ENCODE measurements at regions not wholly inside any gene's neighbourhood (a gene's known extent, or its start where the extent isn't known, plus 50 kb on each side); places are given as distances from the start of the nearest gene placed in this dataset.

DNA sequence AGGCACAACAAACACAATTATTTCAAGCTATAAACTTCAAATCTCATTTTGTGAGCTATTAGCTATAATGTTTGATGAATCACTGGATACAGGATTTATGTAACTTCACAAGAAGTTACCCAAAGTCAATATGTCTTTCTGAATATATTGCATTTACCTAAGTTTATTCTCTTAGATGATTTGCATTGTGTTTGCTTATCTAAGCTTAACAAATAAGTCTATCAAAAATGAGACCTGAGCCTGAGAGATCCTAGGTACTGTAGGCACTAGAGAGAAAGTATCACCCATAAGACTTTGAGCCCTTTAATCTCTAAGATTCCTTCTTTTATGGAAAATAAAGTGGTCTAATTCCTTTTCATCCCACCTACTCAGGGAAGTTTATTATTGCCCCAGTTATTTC lies 178.2 kb downstream of the NAF1 start:
- DNase-seq (no peak), ATAC-seq (no peak)
- Histone ChIP-seq H3K4me1 (no peaks in the 10 kb centered on the region), H3K4me3 (no peak overlapping the region), H3K27me3 (ENCODE audit: insufficient read depth in 3 of 3, low read length in 2 of 3) (peaks cover 0 to 2% (median 0%) of the 10 kb centered on the region in 3 donors), H3K27ac (no peak overlapping the region), H3K9me3 (no peaks in the 10 kb centered on the region), H3K36me3 (ENCODE audit: insufficient read depth in 1 of 2, low read depth in 1 of 2) (no peaks in the 10 kb centered on the region)
- TF ChIP-seq, protein P1, sequence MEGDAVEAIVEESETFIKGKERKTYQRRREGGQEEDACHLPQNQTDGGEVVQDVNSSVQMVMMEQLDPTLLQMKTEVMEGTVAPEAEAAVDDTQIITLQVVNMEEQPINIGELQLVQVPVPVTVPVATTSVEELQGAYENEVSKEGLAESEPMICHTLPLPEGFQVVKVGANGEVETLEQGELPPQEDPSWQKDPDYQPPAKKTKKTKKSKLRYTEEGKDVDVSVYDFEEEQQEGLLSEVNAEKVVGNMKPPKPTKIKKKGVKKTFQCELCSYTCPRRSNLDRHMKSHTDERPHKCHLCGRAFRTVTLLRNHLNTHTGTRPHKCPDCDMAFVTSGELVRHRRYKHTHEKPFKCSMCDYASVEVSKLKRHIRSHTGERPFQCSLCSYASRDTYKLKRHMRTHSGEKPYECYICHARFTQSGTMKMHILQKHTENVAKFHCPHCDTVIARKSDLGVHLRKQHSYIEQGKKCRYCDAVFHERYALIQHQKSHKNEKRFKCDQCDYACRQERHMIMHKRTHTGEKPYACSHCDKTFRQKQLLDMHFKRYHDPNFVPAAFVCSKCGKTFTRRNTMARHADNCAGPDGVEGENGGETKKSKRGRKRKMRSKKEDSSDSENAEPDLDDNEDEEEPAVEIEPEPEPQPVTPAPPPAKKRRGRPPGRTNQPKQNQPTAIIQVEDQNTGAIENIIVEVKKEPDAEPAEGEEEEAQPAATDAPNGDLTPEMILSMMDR (IDR thresholded peaks at IDR 0.05): no peak
- intact Hi-C loops (cut with DNase I): no loop called here

DNA sequence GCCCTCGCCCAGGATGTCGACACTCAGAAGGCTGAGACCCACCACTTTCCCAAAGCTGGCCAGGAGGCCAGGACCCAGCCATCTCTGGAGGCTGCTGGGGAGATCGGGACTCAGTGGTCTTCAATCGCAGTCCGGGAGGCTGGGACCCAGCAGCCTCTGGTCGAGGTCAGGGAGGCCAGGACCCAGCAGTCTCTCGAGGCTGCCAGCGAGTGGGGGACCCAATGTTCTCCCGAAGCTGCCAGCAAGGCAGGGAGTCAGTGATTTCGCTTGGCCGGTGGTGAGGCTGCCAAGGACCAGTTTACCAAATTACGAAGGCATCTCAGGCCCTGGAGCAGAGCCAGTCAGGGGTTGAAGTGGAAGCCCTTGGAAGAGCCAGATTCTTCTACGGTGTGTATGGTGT lies 181.6 kb downstream of the NAF1 start:
- WGBS, 3 donors: 84 to 87% (median 85%) methylated on average over 13 of the region's 13 CpGs
- Histone ChIP-seq H3K4me3 (no peak overlapping the region), H3K9me3 (no peaks in the 10 kb centered on the region), H3K27ac (no peak overlapping the region), H3K4me1 (no peaks in the 10 kb centered on the region), H3K36me3 (ENCODE audit: insufficient read depth in 1 of 2, low read depth in 1 of 2) (no peaks in the 10 kb centered on the region), H3K27me3 (ENCODE audit: insufficient read depth in 3 of 3, low read length in 2 of 3) (peaks cover 0 to 2% (median 0%) of the 10 kb centered on the region in 3 donors)
- ATAC-seq (no peak), DNase-seq (no peak)
- TF ChIP-seq, protein P1 (IDR thresholded peaks at IDR 0.05): no peak
- intact Hi-C loops (cut with DNase I): no loop called here

DNA sequence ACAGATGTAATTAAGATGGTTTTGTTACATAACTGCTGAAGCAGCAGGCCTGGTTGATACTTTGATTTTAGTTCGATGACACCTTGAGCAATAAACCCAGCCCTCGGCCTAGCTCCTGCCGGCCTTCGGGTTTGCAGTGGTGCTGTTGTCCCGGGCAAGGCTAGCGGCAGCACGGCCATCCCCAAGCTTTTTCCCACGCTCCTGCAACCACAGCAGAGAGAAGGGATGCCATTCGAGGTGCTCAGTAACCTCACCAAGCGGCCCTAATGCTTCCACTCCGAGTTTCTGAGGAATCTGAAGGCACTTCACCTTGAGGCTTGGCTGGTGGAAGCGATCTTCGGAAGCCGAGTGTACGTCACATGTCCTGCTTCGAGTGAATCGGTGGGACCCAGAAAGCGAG lies 182.1 kb downstream of the NAF1 start:
- no peak for ATAC-seq
- TF ChIP-seq, protein P1 (IDR thresholded peaks at IDR 0.05): no peak
- Histone ChIP-seq H3K4me1 (no peaks in the 10 kb centered on the region), H3K9me3 (no peaks in the 10 kb centered on the region), H3K27me3 (ENCODE audit: insufficient read depth in 3 of 3, low read length in 2 of 3) (peaks cover 0 to 2% (median 0%) of the 10 kb centered on the region in 3 donors), H3K36me3 (ENCODE audit: insufficient read depth in 1 of 2, low read depth in 1 of 2) (no peaks in the 10 kb centered on the region), H3K4me3 (no peak overlapping the region), H3K27ac (no peak overlapping the region)
- WGBS, 3 donors: 79 to 91% (median 83%) methylated on average over 18 of the region's 18 CpGs
- intact Hi-C loops (cut with DNase I): no loop called here
- DNase-seq: no peak

DNA sequence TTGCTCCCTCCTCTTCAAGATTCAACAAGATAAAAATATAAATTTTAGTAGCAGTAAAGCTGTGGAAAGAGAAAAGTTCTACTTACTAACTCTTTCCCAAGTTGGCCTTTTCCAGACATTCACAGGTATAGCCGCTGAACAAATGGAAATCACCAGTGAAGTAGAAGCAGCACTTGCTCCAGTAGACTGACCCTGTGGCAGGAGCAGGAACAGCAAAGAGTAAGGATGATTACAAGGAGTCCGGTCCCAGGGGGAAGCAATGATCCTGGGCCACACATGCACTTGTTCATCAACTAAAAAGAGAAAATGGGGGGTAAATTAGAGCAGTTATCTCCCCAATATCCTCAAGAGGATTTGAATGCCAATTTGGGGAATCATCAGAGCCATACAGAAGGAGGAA lies 184.9 kb downstream of the NAF1 start:
- Histone ChIP-seq H3K4me1 (no peaks in the 10 kb centered on the region), H3K27me3 (ENCODE audit: insufficient read depth in 3 of 3, low read length in 2 of 3) (peaks cover 0 to 2% (median 0%) of the 10 kb centered on the region in 3 donors), H3K4me3 (no peak overlapping the region), H3K36me3 (ENCODE audit: insufficient read depth in 1 of 2, low read depth in 1 of 2) (no peaks in the 10 kb centered on the region), H3K9me3 (no peaks in the 10 kb centered on the region), H3K27ac (no peak overlapping the region)
- TF ChIP-seq, protein P1 (IDR thresholded peaks at IDR 0.05): no peak
- intact Hi-C loops (cut with DNase I): no loop called here
- DNase-seq: no peak
- 74 to 86% (median 83%) methylated on average over 2 of the region's 2 CpGs for WGBS, 3 donors
- no peak for ATAC-seq

DNA sequence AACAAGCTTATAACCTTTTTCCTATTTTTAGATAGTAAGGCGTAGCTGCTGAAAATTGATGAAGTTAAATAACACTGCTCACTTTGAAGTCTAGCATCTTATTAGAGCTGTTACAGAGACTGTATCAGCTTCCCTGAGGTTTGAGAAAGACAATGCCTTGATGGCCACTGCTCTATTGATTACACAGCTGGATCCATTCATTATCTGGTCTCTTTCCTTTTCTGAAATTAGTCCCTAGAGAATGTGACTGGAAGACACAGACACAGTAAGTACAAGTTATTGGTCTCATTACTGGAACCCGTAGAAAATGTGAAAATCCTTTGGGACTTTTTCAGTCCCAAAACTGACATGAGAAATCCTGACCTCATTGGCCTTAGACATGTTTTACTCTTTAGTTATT lies 188.3 kb downstream of the NAF1 start:
- no peak for ATAC-seq
- TF ChIP-seq, protein P1 (IDR thresholded peaks at IDR 0.05): no peak
- H3K27me3 ChIP-seq (ENCODE audit: insufficient read depth in 3 of 3, low read length in 2 of 3): no peaks in the 10 kb centered on the region
- no peaks in the 10 kb centered on the region for H3K36me3 ChIP-seq (ENCODE audit: insufficient read depth in 1 of 2, low read depth in 1 of 2)
- no peaks in the 10 kb centered on the region for H3K9me3 ChIP-seq
- 52 to 56% (median 55%) methylated on average over 2 of the region's 2 CpGs for WGBS, 3 donors
- DNase-seq: no peak
- no peak overlapping the region for H3K4me3 ChIP-seq
- intact Hi-C loops (cut with DNase I): no loop called here
- H3K27ac ChIP-seq: no peak overlapping the region
- no peaks in the 10 kb centered on the region for H3K4me1 ChIP-seq
